Neural crest cell (in vitro differentiated cells): ENCODE measurements at regions not wholly inside any gene's neighbourhood (a gene's known extent, or its start where the extent isn't known, plus 50 kb on each side); places are given as distances from the start of the nearest gene placed in this dataset.
"Not testable (repeated sequence)": the region's sequence is repeated elsewhere in the genome, so short reads cannot be mapped to it uniquely, and the experiment has no call there.

Experiments used
- DNase-seq: peaks from one replicate; pipeline ENCODE4 v3.0.0; 2021; ENCODE audit warnings: low read depth, mixed read lengths, low spot score
- H3K27ac Mint-ChIP-seq: one replicate; pipeline ENCODE4 v1.8.0; 2021; ENCODE audit warnings: mild to moderate bottlenecking, mixed read lengths; ENCODE audit not compliant: unreplicated experiment
- H3K27me3 Mint-ChIP-seq: 2 replicates; pipeline ENCODE4 v1.8.0; 2021; ENCODE audit warnings: low read depth, mild to moderate bottlenecking, mixed read lengths
- H3K36me3 Mint-ChIP-seq: 2 replicates; pipeline ENCODE4 v1.8.0; 2021; ENCODE audit warnings: low read depth, mild to moderate bottlenecking, mixed read lengths
- H3K4me1 Mint-ChIP-seq: 2 replicates; pipeline ENCODE4 v1.8.0; 2021; ENCODE audit warnings: mixed read lengths
- H3K4me3 Mint-ChIP-seq: one replicate; pipeline ENCODE4 v1.8.0; 2021; ENCODE audit warnings: mild to moderate bottlenecking, mixed read lengths
- H3K9me3 Mint-ChIP-seq: 2 replicates; pipeline ENCODE4 v1.8.0; 2021; ENCODE audit warnings: mixed read lengths
- CTCF ChIP-seq: fragments of 200-600 bp; sonication (generic); conservative IDR thresholded peaks from 2 replicates; pipeline ENCODE4 v1.5.0; 2021; ENCODE audit warnings: antibody characterized with exemption, mild to moderate bottlenecking

GRCh38 chr3:158953131-158953530 lies 151.3 kb downstream of the MFSD1 start:
- peaks cover 4% of the 10 kb centered on the region for H3K9me3 Mint-ChIP-seq
- H3K4me3 Mint-ChIP-seq = no peak overlapping the region
- H3K27me3 Mint-ChIP-seq = peaks cover 4% of the 10 kb centered on the region
- no peak for TF ChIP-seq CTCF
- no peaks in the 10 kb centered on the region for H3K36me3 Mint-ChIP-seq
- H3K27ac Mint-ChIP-seq = no peak overlapping the region
- DNase-seq = no peak
- H3K4me1 Mint-ChIP-seq = no peaks in the 10 kb centered on the region

- Mint-ChIP-seq H3K27me3 (peaks cover 4% of the 10 kb centered on the region), H3K4me3 (no peak overlapping the region), H3K4me1 (no peaks in the 10 kb centered on the region), H3K27ac (no peak overlapping the region), H3K9me3 (peaks cover 4% of the 10 kb centered on the region), H3K36me3 (no peaks in the 10 kb centered on the region)
- DNase-seq = no peak
- no peak for TF ChIP-seq CTCF
Observed at GRCh38 chr3:158954420-158954819, 152.6 kb downstream of the MFSD1 start.

GRCh38 chr3:158957777-158958176 lies 155.9 kb downstream of the MFSD1 start:
- H3K36me3 Mint-ChIP-seq, H3K9me3 Mint-ChIP-seq, H3K27ac Mint-ChIP-seq, H3K4me3 Mint-ChIP-seq, H3K4me1 Mint-ChIP-seq, DNase-seq: not testable (repeated sequence)
- peaks cover 15% of the 10 kb centered on the region for H3K27me3 Mint-ChIP-seq

- Mint-ChIP-seq H3K27me3 (peaks cover 23% of the 10 kb centered on the region), H3K4me3 (no peak overlapping the region), H3K27ac (no peak overlapping the region), H3K36me3 (no peaks in the 10 kb centered on the region), H3K9me3 (peaks cover 4% of the 10 kb centered on the region), H3K4me1 (peaks cover 7% of the 10 kb centered on the region)
- no peak for TF ChIP-seq CTCF
- no peak for DNase-seq
Observed at GRCh38 chr3:158958873-158959272, 157.0 kb downstream of the MFSD1 start.

- TF ChIP-seq CTCF = no peak
- no peak overlapping the region for H3K4me3 Mint-ChIP-seq
Observed at GRCh38 chr3:158961471-158961870, 159.6 kb downstream of the MFSD1 start.

GRCh38 chr3:158961911-158962310 lies 160.1 kb downstream of the MFSD1 start:
- H3K27ac Mint-ChIP-seq = no peak overlapping the region
- DNase-seq = no peak
- peaks cover 29% of the 10 kb centered on the region for H3K27me3 Mint-ChIP-seq
- H3K4me1 Mint-ChIP-seq = peaks cover 7% of the 10 kb centered on the region
- H3K36me3 Mint-ChIP-seq = no peaks in the 10 kb centered on the region
- no peaks in the 10 kb centered on the region for H3K9me3 Mint-ChIP-seq
- TF ChIP-seq CTCF = no peak
- no peak overlapping the region for H3K4me3 Mint-ChIP-seq

More at GRCh38 chr3:158961471-158961870, 159.6 kb downstream of the MFSD1 start:
- H3K4me1 Mint-ChIP-seq = peaks cover 7% of the 10 kb centered on the region
- H3K27me3 Mint-ChIP-seq = peaks cover 25% of the 10 kb centered on the region
- no peaks in the 10 kb centered on the region for H3K9me3 Mint-ChIP-seq
- peak overlapping the region; percentile 65 for H3K27ac Mint-ChIP-seq
- H3K36me3 Mint-ChIP-seq = no peaks in the 10 kb centered on the region
- DNase-seq = no peak
